Cardiac muscle cell (in vitro differentiated cells and primary cell): ENCODE measurements at regions not wholly inside any gene's neighbourhood (a gene's known extent, or its start where the extent isn't known, plus 50 kb on each side); places are given as distances from the start of the nearest gene placed in this dataset.
"Not testable (repeated sequence)": the region's sequence is repeated elsewhere in the genome, so short reads cannot be mapped to it uniquely, and the experiment has no call there.

Experiments used
- DNase-seq, 2 donors: peaks; one replicate each; pipeline versions ENCODE4 v3.0.0 to v3.0.0-alpha.2; 2010 to 2017; ENCODE audit warnings: low read depth in 1 of 2, low spot score in 1 of 2
- H3K27ac ChIP-seq: fragments of 200-600 bp; sonication (generic); 2 replicates; pipeline ENCODE4 v1.5.1; 2016
- H3K27me3 ChIP-seq: fragments of 200-600 bp; sonication (generic); 2 replicates; pipeline ENCODE4 v1.6.0; 2016; ENCODE audit warnings: control low read depth
- H3K36me3 ChIP-seq: fragments of 200-600 bp; sonication (generic); 2 replicates; pipeline ENCODE4 v1.5.1; 2016; ENCODE audit warnings: control low read depth
- H3K4me1 ChIP-seq: fragments of 200-600 bp; sonication (generic); 2 replicates; pipeline ENCODE4 v1.8.1; 2017; ENCODE audit warnings: low read depth, mild to moderate bottlenecking, mixed run types
- H3K4me3 ChIP-seq: fragments of 200-600 bp; sonication (generic); 2 replicates; pipeline ENCODE4 v1.5.1; 2016; ENCODE audit warnings: mild to moderate bottlenecking
- H3K9me3 ChIP-seq: fragments of 200-600 bp; sonication (generic); 2 replicates; pipeline ENCODE4 v1.5.1; 2017; ENCODE audit warnings: low read depth, mild to moderate bottlenecking, control low read depth
- TF ChIP-seq, protein P1 (sequence below): IDR thresholded peaks from 2 replicates; pipeline ENCODE4 v1.5.1; 2012; ENCODE audit warnings: low read depth, mild to moderate bottlenecking, low read length

DNA sequence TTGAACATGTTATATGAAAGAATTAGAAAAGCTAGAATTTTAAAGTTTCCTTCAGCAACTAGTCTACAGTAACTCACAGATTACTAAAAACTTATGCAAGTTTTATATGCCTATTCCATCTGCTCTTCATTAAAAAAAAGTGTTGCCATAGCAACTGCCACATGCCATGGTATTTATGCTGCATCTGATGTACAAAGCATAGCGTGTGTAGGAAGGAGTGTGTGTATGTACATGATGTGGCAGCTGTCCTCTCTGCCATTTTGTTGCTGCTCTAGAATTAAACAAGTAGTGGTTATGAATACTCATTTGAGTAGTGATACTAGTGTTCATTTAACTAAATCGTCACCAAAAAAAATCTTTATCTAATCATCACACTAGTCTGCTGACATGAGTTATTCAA, 593.5 kb downstream of the CETN3 start:
- H3K4me1 ChIP-seq = no peaks in the 10 kb centered on the region
- H3K27me3 ChIP-seq = no peaks in the 10 kb centered on the region
- H3K4me3 ChIP-seq = no peak overlapping the region
- no peaks in the 10 kb centered on the region for H3K36me3 ChIP-seq
- no peaks in the 10 kb centered on the region for H3K9me3 ChIP-seq
- no peak for DNase-seq
- TF ChIP-seq, protein P1, sequence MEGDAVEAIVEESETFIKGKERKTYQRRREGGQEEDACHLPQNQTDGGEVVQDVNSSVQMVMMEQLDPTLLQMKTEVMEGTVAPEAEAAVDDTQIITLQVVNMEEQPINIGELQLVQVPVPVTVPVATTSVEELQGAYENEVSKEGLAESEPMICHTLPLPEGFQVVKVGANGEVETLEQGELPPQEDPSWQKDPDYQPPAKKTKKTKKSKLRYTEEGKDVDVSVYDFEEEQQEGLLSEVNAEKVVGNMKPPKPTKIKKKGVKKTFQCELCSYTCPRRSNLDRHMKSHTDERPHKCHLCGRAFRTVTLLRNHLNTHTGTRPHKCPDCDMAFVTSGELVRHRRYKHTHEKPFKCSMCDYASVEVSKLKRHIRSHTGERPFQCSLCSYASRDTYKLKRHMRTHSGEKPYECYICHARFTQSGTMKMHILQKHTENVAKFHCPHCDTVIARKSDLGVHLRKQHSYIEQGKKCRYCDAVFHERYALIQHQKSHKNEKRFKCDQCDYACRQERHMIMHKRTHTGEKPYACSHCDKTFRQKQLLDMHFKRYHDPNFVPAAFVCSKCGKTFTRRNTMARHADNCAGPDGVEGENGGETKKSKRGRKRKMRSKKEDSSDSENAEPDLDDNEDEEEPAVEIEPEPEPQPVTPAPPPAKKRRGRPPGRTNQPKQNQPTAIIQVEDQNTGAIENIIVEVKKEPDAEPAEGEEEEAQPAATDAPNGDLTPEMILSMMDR = no peak
- no peak overlapping the region for H3K27ac ChIP-seq

DNA sequence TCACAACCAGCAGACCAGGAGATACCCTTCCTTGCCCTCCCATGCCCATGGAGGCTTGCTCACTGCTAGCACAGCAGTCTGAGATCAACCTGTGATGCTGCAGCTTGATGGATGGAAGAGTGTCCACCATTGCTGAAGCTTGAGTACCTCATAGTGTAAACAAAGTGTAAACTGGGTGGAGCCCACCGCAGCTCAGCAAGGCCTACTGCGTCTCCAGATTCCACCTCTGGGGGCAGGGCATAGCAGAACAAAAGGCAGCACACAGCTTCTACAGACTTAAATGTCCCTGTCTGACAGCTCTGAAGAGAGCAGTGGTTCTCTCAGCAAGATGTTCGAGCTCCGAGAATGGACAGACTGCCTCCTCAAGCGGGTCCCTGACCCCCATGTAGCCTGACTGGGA, 608.8 kb downstream of the CETN3 start:
- not testable (repeated sequence) for H3K36me3 ChIP-seq, DNase-seq, H3K27me3 ChIP-seq, H3K27ac ChIP-seq, H3K4me1 ChIP-seq, H3K4me3 ChIP-seq, H3K9me3 ChIP-seq

DNA sequence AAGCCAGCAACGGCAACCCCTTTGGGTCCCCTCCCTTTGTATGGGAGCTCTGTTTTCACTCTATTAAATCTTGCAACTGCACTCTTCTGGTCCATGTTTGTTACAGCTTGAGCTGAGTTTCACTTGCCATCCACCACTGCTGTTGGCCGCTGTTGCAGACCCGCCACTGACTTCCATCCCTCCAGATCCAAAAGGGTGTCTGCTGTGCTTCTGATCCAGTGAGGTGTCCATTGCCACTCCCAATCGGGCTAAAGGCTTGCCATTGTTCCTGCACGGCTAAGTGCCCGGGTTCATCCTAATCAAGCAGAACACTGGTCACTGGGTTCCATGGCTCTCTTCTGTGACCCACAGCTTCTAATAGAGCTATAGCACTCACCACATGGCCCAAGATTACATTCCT, 615.1 kb downstream of the CETN3 start:
- not testable (repeated sequence) for H3K4me3 ChIP-seq

DNA sequence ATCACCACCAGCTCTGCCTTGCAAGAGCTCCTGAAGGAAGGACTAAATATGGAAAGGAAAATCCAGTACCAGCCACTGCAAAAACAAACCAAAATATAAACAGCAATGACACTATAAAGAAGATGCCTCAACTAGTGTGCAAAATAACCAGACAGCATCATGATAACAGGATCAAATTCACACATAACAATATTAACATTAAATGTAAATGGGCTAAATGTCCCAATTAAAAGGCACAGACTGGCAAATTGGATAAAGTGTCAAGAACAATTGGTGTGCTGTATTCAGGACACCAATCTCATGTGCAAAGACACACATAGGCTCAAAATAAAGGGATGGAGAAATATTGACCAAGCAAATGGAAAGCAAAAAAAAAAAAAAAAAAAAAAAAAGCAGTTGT, 629.8 kb downstream of the CETN3 start:
- not testable (repeated sequence) for H3K4me3 ChIP-seq, H3K36me3 ChIP-seq, H3K9me3 ChIP-seq, H3K27ac ChIP-seq, H3K4me1 ChIP-seq, H3K27me3 ChIP-seq, DNase-seq

More for the DNA sequence above, 615.1 kb downstream of the CETN3 start:
- H3K27me3 ChIP-seq, H3K4me1 ChIP-seq, H3K36me3 ChIP-seq, DNase-seq, H3K9me3 ChIP-seq, H3K27ac ChIP-seq: not testable (repeated sequence)

DNA sequence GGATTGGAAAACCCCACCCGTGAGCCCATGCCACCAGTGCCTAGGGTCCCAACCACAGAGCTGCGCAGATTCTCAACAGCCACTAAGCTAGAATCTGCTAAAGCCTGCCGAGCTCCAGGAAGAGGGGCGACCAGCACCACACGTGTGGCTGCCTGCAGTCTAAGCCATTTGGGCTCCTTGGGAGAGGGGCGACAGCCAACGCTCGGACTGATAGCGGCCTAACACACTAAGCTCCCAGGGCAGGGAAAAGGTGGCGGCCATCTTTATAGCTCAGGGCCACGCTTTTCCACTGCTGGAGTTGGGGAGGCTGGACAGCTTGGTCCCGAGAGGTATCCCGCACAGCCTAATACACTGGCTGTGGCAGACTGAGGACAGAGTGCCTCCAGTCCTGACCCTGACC, 631.8 kb downstream of the CETN3 start:
- Histone ChIP-seq H3K4me3 (no peak overlapping the region), H3K27me3 (no peaks in the 10 kb centered on the region), H3K36me3 (no peaks in the 10 kb centered on the region), H3K9me3 (no peaks in the 10 kb centered on the region), H3K27ac (no peak overlapping the region), H3K4me1 (no peaks in the 10 kb centered on the region)
- TF ChIP-seq, protein P1 = no peak
- no peak for DNase-seq

DNA sequence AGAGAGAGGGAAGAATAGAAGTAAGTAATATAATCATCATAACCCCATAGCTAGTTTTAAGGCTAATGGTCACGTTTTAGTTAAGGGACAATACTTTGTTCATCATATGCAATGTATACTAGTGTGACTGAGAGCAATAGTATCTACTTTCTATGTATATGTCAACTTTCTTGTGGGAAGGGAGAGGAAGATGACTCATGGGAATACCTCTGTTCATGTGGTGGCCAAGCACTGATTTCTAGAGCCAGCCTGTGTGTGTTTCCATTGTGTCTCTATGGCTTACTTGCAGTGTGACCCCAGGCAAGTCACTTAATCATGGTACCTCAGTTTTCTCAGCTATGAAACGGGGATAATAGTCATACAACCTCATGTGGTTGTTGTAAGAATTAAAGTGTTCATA, 639.6 kb downstream of the CETN3 start:
- no peaks in the 10 kb centered on the region for H3K36me3 ChIP-seq

DNA sequence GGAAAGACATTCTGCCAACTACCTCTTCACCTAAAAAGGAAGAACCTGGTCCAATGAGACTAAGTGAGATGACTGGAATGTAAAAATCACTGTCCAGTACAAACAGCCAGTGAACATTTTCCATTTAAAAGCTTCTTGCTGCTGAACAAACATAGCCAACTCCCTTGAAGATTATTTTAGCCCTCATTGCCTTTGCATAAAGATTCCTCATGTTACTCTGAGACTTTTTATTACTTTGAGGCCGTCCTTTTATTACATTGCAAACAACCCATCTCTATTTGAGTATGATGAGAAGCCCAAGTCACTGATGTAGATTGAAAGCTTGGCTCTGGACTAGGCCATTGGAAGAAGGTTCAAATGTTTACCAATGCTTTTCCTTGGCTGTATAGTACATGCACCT, 649.8 kb downstream of the CETN3 start:
- Histone ChIP-seq H3K4me1 (peaks cover 10% of the 10 kb centered on the region), H3K27ac (no peak overlapping the region), H3K27me3 (no peaks in the 10 kb centered on the region), H3K9me3 (no peaks in the 10 kb centered on the region), H3K36me3 (no peaks in the 10 kb centered on the region), H3K4me3 (no peak overlapping the region)
- DNase-seq = no peak
- TF ChIP-seq, protein P1 = no peak

More for the DNA sequence above, 639.6 kb downstream of the CETN3 start:
- Histone ChIP-seq H3K9me3 (no peaks in the 10 kb centered on the region), H3K27me3 (no peaks in the 10 kb centered on the region), H3K27ac (no peak overlapping the region), H3K4me3 (no peak overlapping the region), H3K4me1 (no peaks in the 10 kb centered on the region)
- DNase-seq = peak in 1 of 2 donors; percentile 41
- TF ChIP-seq, protein P1 = no peak
